CD14-positive monocyte (primary cell): ENCODE measurements at regions not wholly inside any gene's neighbourhood (a gene's known extent, or its start where the extent isn't known, plus 50 kb on each side); places are given as distances from the start of the nearest gene placed in this dataset.

Source experiments
- DNase-seq, 3 donors: peaks; one replicate each; pipeline ENCODE4 v3.0.0-alpha.2; 2011 to 2022
- H2AFZ ChIP-seq: 2 replicates; pipeline ENCODE4 v1.6.0; 2012; ENCODE audit warnings: mild to moderate bottlenecking, low read depth, low read length, inconsistent platforms; ENCODE audit not compliant: insufficient read depth, poor library complexity, severe bottlenecking
- H3K27ac ChIP-seq, 2 donors: 1 replicate in 1 of 2; 2 replicates in 1 of 2; pipeline ENCODE4 v1.5.1; 2012 to 2013; ENCODE audit warnings: low read length in 2 of 2, control low read depth in 1 of 2, inconsistent platforms in 1 of 2, low read depth in 1 of 2, mild to moderate bottlenecking in 1 of 2
- H3K27me3 ChIP-seq, 2 donors: one replicate each; pipeline versions ENCODE4 v1.6.0 to v1.6.1; 2011 to 2013; ENCODE audit warnings: low read length in 2 of 2; ENCODE audit not compliant: control insufficient read depth in 2 of 2, insufficient read depth in 2 of 2
- H3K36me3 ChIP-seq, 2 donors: replicated peaks in 1 of 2; 1 replicate in 1 of 2; 2 replicates in 1 of 2; pipeline versions ENCODE4 v1.5.1 to v1.6.1; 2012 to 2013; ENCODE audit warnings: low read length in 2 of 2, control low read depth in 1 of 2, inconsistent platforms in 1 of 2, mild to moderate bottlenecking in 1 of 2; ENCODE audit not compliant: insufficient read depth in 2 of 2, control insufficient read depth in 1 of 2
- H3K4me1 ChIP-seq, 2 donors: 1 replicate in 1 of 2; 2 replicates in 1 of 2; pipeline versions ENCODE4 v1.5.1 to v1.6.1; 2012 to 2013; ENCODE audit warnings: low read length in 2 of 2, control low read depth in 1 of 2, inconsistent platforms in 1 of 2, mild to moderate bottlenecking in 1 of 2, moderate library complexity in 1 of 2; ENCODE audit not compliant: insufficient read depth in 2 of 2, control insufficient read depth in 1 of 2
- H3K4me2 ChIP-seq: replicated peaks from 2 replicates; pipeline ENCODE3; 2012; ENCODE audit warnings: low read length, moderate library complexity, mild to moderate bottlenecking; ENCODE audit not compliant: poor library complexity, severe bottlenecking; ENCODE audit errors: extremely low read depth
- H3K4me3 ChIP-seq, 3 experiments: fragments of 200-600 bp in 1 of 3; sonication (generic) in 1 of 3; replicated peaks in 1 of 3; 1 replicate in 2 of 3; 2 replicates in 1 of 3; pipeline ENCODE4 v1.5.1; 2011 to 2013; ENCODE audit warnings: low read length in 3 of 3, mild to moderate bottlenecking in 3 of 3, control low read depth in 2 of 3, low read depth in 2 of 3, inconsistent platforms in 1 of 3, moderate library complexity in 1 of 3
- H3K79me2 ChIP-seq: 2 replicates; pipeline ENCODE4 v1.6.0; 2012; ENCODE audit warnings: mild to moderate bottlenecking, control low read depth, inconsistent platforms, low read length, moderate library complexity; ENCODE audit not compliant: insufficient read depth
- H3K9ac ChIP-seq: 2 replicates; pipeline ENCODE4 v1.6.0; 2017; ENCODE audit warnings: low read length, mild to moderate bottlenecking; ENCODE audit not compliant: insufficient read depth, poor library complexity, severe bottlenecking
- H3K9me3 ChIP-seq, 2 donors: replicated peaks in 1 of 2; 1 replicate in 1 of 2; 2 replicates in 1 of 2; pipeline versions ENCODE4 v1.5.1 to v1.6.1; 2012 to 2013; ENCODE audit warnings: low read length in 2 of 2, control low read depth in 1 of 2; ENCODE audit not compliant: control insufficient read depth in 1 of 2, insufficient read depth in 1 of 2
- H4K20me1 ChIP-seq: 2 replicates; pipeline ENCODE4 v1.6.0; 2012; ENCODE audit warnings: mild to moderate bottlenecking, low read length, control low read depth, moderate library complexity; ENCODE audit not compliant: insufficient read depth
- H3K27ac Mint-ChIP-seq, 7 donors: one replicate each; pipeline ENCODE4 v1.8.0; 2020; ENCODE audit warnings: mild to moderate bottlenecking in 7 of 7, mixed read lengths in 7 of 7, moderate library complexity in 6 of 7, inconsistent platforms in 2 of 7
- H3K27me3 Mint-ChIP-seq, 3 donors: one replicate each; pipeline ENCODE4 v1.8.0; 2021 to 2022; ENCODE audit warnings: low read depth in 3 of 3, mild to moderate bottlenecking in 3 of 3, mixed read lengths in 3 of 3, moderate library complexity in 3 of 3, inconsistent platforms in 1 of 3
- H3K36me3 Mint-ChIP-seq, 2 donors: one replicate each; pipeline ENCODE4 v1.8.0; 2020; ENCODE audit warnings: mixed read lengths in 2 of 2, inconsistent platforms in 1 of 2, mild to moderate bottlenecking in 1 of 2
- H3K4me1 Mint-ChIP-seq: one replicate; pipeline ENCODE4 v1.8.0; 2020; ENCODE audit warnings: mild to moderate bottlenecking, mixed read lengths
- H3K4me3 Mint-ChIP-seq, 2 donors: one replicate each; pipeline ENCODE4 v1.8.0; 2020; ENCODE audit warnings: mild to moderate bottlenecking in 2 of 2, mixed read lengths in 2 of 2, moderate library complexity in 1 of 2
- H3K9me3 Mint-ChIP-seq, 7 donors: one replicate each; pipeline ENCODE4 v1.8.0; 2020 to 2022; ENCODE audit warnings: mixed read lengths in 7 of 7, mild to moderate bottlenecking in 6 of 7, moderate library complexity in 6 of 7, inconsistent platforms in 2 of 7
- WGBS: methylation state at CpG from one replicate; pipeline ENCODE4 v1.1.5; 2013; ENCODE audit warnings: missing lambda C conversion rate; ENCODE audit not compliant: insufficient coverage; 5-methylcytosine and 5-hydroxymethylcytosine counted together
- intact Hi-C, 2 donors: fragments of 100-400 bp; cut with micrococcal nuclease; formaldehyde crosslinking; loops; one replicate each; pipeline versions ENCODE4 v1.15.0 to v1.15.1; 2023
- TF ChIP-seq, protein P1 (sequence below): fragments of 200-600 bp; IDR thresholded peaks from one replicate; pipeline ENCODE4 v1.8.0; 2022; ENCODE audit warnings: antibody characterized with exemption, mild to moderate bottlenecking

DNA sequence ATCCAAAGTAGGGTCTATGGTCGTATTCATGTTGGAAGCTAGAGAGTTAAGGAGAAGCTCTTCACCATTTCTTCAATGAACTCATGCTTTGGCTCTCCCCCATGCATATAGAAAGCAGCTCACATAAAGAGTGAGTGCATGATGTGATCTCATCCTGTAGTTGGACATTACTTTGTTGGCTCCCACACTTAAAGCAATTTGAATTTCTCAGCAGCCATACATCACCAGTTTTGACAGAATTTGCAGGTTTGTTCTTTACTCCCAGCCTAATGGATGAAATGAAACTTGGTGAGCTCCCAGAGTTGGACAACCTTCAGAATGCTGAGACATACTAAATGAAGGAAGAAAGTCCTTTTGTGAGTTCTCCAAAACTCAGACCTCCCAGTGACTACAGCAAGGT lies 613.5 kb downstream of the IQCM start:
- H3K36me3 ChIP-seq: no peaks in the 10 kb centered on the region
- no peak overlapping the region for H3K4me2 ChIP-seq
- no peak overlapping the region for H3K27ac ChIP-seq
- Mint-ChIP-seq H3K4me3 (no peak overlapping the region), H3K4me1 (no peaks in the 10 kb centered on the region), H3K27ac (no peak overlapping the region), H3K36me3 (no peaks in the 10 kb centered on the region), H3K27me3 (peaks cover 0 to 1% (median 0%) of the 10 kb centered on the region in 3 donors), H3K9me3 (peaks cover 0 to 5% (median 0%) of the 10 kb centered on the region in 7 donors)
- DNase-seq: no peak
- no peaks in the 10 kb centered on the region for H3K9me3 ChIP-seq
- H3K4me3 ChIP-seq: no peak overlapping the region
- no peaks in the 10 kb centered on the region for H3K4me1 ChIP-seq
- H4K20me1 ChIP-seq: no peaks in the 10 kb centered on the region
- intact Hi-C loops: no loop called here
- no peak overlapping the region for H3K9ac ChIP-seq
- TF ChIP-seq, protein P1, sequence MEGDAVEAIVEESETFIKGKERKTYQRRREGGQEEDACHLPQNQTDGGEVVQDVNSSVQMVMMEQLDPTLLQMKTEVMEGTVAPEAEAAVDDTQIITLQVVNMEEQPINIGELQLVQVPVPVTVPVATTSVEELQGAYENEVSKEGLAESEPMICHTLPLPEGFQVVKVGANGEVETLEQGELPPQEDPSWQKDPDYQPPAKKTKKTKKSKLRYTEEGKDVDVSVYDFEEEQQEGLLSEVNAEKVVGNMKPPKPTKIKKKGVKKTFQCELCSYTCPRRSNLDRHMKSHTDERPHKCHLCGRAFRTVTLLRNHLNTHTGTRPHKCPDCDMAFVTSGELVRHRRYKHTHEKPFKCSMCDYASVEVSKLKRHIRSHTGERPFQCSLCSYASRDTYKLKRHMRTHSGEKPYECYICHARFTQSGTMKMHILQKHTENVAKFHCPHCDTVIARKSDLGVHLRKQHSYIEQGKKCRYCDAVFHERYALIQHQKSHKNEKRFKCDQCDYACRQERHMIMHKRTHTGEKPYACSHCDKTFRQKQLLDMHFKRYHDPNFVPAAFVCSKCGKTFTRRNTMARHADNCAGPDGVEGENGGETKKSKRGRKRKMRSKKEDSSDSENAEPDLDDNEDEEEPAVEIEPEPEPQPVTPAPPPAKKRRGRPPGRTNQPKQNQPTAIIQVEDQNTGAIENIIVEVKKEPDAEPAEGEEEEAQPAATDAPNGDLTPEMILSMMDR: no peak
- H2AFZ ChIP-seq: no peak overlapping the region
- H3K79me2 ChIP-seq: no peaks in the 10 kb centered on the region
- WGBS: no CpG with 5 or more reads among the region's 1 CpG
- no peaks in the 10 kb centered on the region for H3K27me3 ChIP-seq

DNA sequence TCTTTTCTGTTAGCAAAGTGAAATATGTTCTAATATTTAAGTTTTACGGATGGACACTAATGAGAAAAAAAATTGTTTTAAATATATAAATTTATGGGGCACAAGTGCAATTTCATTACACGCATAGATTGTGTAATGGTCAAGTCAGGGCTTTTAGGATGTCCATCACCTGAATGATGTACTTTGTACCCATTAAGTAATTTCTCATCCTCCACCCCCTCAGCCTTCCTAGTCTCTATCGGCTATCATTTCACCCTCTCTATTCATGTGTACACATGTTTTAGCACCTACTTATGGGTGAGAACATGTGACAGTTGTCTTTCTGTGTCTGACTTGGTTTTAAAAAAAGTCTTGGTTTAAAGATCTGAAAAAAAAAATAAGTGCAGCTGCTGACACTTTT lies 616.0 kb downstream of the IQCM start:
- H3K9ac ChIP-seq: no peak overlapping the region
- no peak overlapping the region for H3K4me2 ChIP-seq
- no peak overlapping the region for H2AFZ ChIP-seq
- Mint-ChIP-seq H3K27me3 (peaks cover 0 to 1% (median 0%) of the 10 kb centered on the region in 3 donors), H3K27ac (no peak overlapping the region), H3K4me1 (no peaks in the 10 kb centered on the region), H3K9me3 (peaks cover 0 to 2% (median 0%) of the 10 kb centered on the region in 7 donors), H3K4me3 (no peak overlapping the region), H3K36me3 (no peaks in the 10 kb centered on the region)
- TF ChIP-seq, protein P1: no peak
- no peaks in the 10 kb centered on the region for H4K20me1 ChIP-seq
- no peaks in the 10 kb centered on the region for H3K79me2 ChIP-seq
- H3K27me3 ChIP-seq: no peaks in the 10 kb centered on the region
- H3K4me3 ChIP-seq: no peak overlapping the region
- DNase-seq: no peak
- intact Hi-C loops: no loop called here
- H3K27ac ChIP-seq: no peak overlapping the region
- H3K4me1 ChIP-seq: no peaks in the 10 kb centered on the region
- H3K36me3 ChIP-seq: no peaks in the 10 kb centered on the region
- WGBS: no CpG with 5 or more reads among the region's 3 CpGs
- H3K9me3 ChIP-seq: no peaks in the 10 kb centered on the region
